ENCODE measurements at regions not wholly inside any gene's neighbourhood (a gene's known extent, or its start where the extent isn't known, plus 50 kb on each side); places are given as distances from the start of the nearest gene placed in this dataset.
"Not testable (repeated sequence)": the region's sequence is repeated elsewhere in the genome, so short reads cannot be mapped to it uniquely, and the experiment has no call there.

DNA sequence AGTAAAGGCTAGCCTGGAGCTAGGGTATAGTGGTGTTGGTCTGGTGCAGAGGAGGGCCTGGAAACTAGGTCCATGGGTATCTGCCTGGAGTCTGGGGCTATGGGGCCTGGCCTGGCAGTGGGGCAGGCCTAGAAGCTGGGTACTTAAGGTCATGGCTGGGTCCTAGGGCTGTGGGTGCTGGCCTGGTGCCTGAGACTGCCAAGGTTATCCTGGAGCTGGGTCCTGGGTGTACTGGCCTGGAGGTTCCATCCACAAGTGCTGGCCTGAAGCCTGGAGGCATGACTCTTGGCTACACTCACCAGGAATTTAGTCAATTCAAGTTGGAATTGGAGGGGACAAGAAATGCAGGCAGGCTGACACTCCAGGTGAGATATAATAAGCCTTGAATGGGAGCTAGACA, 108.4 kb upstream of the ZCCHC13 start:
- DNase-seq (no peak), ATAC-seq (no peak)
- TF ChIP-seq, protein P1, sequence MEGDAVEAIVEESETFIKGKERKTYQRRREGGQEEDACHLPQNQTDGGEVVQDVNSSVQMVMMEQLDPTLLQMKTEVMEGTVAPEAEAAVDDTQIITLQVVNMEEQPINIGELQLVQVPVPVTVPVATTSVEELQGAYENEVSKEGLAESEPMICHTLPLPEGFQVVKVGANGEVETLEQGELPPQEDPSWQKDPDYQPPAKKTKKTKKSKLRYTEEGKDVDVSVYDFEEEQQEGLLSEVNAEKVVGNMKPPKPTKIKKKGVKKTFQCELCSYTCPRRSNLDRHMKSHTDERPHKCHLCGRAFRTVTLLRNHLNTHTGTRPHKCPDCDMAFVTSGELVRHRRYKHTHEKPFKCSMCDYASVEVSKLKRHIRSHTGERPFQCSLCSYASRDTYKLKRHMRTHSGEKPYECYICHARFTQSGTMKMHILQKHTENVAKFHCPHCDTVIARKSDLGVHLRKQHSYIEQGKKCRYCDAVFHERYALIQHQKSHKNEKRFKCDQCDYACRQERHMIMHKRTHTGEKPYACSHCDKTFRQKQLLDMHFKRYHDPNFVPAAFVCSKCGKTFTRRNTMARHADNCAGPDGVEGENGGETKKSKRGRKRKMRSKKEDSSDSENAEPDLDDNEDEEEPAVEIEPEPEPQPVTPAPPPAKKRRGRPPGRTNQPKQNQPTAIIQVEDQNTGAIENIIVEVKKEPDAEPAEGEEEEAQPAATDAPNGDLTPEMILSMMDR (IDR thresholded peaks at IDR 0.05 in 4 of 5, conservative IDR thresholded peaks at IDR 0.05 in 1 of 5) = no peak
- no peak for TF ChIP-seq POLR2A (IDR thresholded peaks at IDR 0.05)
- no peak overlapping the region for H3K4me3 ChIP-seq
- H3K27me3 ChIP-seq = no peaks in the 10 kb centered on the region
- H3K36me3 ChIP-seq = no peaks in the 10 kb centered on the region
- no peak overlapping the region for H3K27ac ChIP-seq
- intact Hi-C loops (cut with DNase I; ENCODE audit: low total_unique reads) (no loop called here), in situ Hi-C loops (cut with MboI; ENCODE audit: low sequenced_read_pairs in 4 of 4) (no loop called here)
- H3K9me3 ChIP-seq = no peaks in the 10 kb centered on the region
- no peaks in the 10 kb centered on the region for H3K4me1 ChIP-seq

DNA sequence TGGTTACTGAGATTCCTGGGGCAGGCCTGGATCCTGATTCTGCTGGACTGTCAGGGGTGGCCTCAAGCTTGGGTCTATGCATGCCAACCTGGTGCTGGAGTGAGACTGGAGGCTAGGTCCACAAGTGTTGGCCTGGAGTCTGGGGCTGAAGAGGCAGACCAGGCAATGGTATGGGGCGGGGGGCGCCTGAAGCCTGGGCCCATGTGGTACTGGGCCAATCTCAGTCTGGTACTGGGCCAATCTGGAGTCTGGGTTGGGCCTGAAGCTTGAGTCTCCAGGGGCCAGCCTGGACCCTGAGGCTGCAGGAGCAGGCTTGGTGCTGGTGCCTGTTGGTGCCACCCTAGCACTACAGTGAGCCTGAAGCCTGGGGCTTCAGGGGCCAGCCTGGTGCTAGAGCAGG, 108.9 kb upstream of the ZCCHC13 start:
- TF ChIP-seq, protein P1 (IDR thresholded peaks at IDR 0.05 in 4 of 5, conservative IDR thresholded peaks at IDR 0.05 in 1 of 5) = no peak
- TF ChIP-seq POLR2A (IDR thresholded peaks at IDR 0.05) = no peak
- in situ Hi-C loops (cut with MboI; ENCODE audit: low sequenced_read_pairs in 4 of 4) = no loop called here

DNA sequence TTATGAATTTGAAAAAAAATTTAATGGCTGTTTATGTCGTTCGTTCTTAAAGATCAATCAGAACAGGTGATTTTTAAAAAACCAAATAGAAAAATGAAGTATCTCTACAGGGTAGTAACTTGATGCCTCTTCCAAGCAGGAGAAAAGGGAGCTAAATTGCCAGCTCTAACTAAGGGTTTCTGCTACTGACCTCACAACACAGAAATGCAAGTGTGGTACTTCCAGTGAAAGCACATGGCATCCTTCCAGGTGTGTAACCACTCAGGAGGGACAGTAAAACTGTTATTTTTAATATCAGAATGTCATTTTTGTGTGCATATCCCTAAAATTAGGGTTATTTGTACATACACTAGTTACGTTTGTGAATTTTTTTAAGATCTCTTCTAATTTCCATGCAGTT, 116.8 kb upstream of the ZCCHC13 start:
- Histone ChIP-seq H3K4me3 (no peak overlapping the region), H3K36me3 (no peaks in the 10 kb centered on the region), H3K4me1 (peaks cover 0 to 4% of the 10 kb centered on the region in 2 donors), H3K27ac (no peak overlapping the region), H3K9me3 (no peaks in the 10 kb centered on the region), H3K27me3 (no peaks in the 10 kb centered on the region)
- TF ChIP-seq, protein P1 (IDR thresholded peaks at IDR 0.05 in 4 of 5, conservative IDR thresholded peaks at IDR 0.05 in 1 of 5) = no peak
- TF ChIP-seq POLR2A (IDR thresholded peaks at IDR 0.05) = no peak
- DNase-seq (no peak), ATAC-seq (no peak)
- intact Hi-C loops (cut with DNase I; ENCODE audit: low total_unique reads) (no loop called here), in situ Hi-C loops (cut with MboI; ENCODE audit: low sequenced_read_pairs in 4 of 4) (no loop called here)

More for the DNA sequence above, 108.9 kb upstream of the ZCCHC13 start:
- Histone ChIP-seq H3K9me3 (no peaks in the 10 kb centered on the region), H3K4me3 (no peak overlapping the region), H3K27me3 (no peaks in the 10 kb centered on the region), H3K4me1 (no peaks in the 10 kb centered on the region), H3K36me3 (no peaks in the 10 kb centered on the region), H3K27ac (no peak overlapping the region)
- intact Hi-C loops (cut with DNase I; ENCODE audit: low total_unique reads) = no loop called here
- DNase-seq (no peak), ATAC-seq (no peak)

DNA sequence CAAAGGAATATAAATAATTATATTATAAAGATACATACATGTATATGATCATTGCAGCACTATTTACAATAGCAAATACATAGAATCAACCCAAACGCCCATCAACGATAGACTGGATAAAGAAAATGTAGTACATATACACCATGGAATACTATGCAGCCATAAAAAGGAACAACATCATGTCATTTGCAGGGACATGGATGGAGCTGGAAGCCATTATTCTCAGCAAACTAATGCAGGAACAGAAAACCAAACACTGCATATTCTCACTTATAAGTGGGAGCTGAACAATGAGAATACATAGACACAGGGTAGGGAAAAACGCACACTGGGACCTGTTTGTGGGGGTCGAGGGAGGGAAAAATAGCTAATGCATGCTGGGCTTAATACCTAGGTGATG, 120.9 kb upstream of the ZCCHC13 start:
- ATAC-seq; in situ Hi-C loops (cut with MboI; ENCODE audit: low sequenced_read_pairs in 4 of 4): not testable (repeated sequence)

DNA sequence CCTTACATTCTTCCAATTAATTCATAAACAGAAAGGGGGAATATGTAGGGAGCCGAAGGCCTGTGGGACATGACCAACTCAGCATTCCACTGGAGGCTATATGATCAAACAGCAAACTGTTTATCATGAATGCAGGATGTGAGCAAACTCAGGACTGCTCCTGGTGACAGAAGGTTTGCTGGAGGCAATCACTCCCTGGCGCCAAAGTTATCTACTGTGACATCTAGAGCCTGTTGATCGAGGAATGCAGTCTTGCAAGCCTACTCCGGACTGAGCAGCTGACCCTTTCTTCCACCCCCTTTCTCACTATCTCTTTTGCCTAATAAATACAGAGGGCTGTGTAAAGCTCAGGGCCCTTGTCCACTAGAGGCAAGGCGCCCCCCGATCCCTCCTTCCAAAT, 122.0 kb upstream of the ZCCHC13 start:
- H3K9me3 ChIP-seq; H3K4me1 ChIP-seq; in situ Hi-C loops (cut with MboI; ENCODE audit: low sequenced_read_pairs in 4 of 4); H3K27me3 ChIP-seq; ATAC-seq; H3K36me3 ChIP-seq; H3K4me3 ChIP-seq; DNase-seq; H3K27ac ChIP-seq; intact Hi-C loops (cut with DNase I; ENCODE audit: low total_unique reads): not testable (repeated sequence)

More for the DNA sequence above, 120.9 kb upstream of the ZCCHC13 start:
- H3K9me3 ChIP-seq; DNase-seq; H3K27ac ChIP-seq; H3K4me1 ChIP-seq; H3K36me3 ChIP-seq; H3K27me3 ChIP-seq; H3K4me3 ChIP-seq; intact Hi-C loops (cut with DNase I; ENCODE audit: low total_unique reads): not testable (repeated sequence)

DNA sequence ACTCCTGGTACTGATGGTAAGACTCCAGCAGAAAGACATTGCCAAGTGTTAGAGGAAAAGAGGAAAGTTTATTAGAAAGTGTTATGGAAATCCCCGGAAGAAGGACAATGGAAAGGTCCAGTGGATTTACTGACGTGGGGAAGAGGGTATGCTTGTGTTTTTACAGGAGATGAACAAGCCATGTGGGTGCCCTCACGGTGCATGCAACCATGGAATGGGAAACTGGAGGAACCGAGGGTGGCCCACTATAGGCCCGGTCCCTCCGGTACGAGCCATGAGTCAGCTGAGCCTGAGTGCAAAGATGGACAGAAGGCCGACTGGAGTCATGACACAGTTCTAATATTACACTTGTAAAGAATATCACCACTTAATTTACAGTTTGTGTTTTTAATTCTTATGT, 123.3 kb upstream of the ZCCHC13 start:
- no peak for ATAC-seq
- Histone ChIP-seq H3K36me3 (no peaks in the 10 kb centered on the region), H3K9me3 (no peaks in the 10 kb centered on the region), H3K27me3 (no peaks in the 10 kb centered on the region), H3K4me3 (no peak overlapping the region), H3K27ac (no peak overlapping the region), H3K4me1 (no peaks in the 10 kb centered on the region)
- no peak for DNase-seq
- in situ Hi-C loops (cut with MboI; ENCODE audit: low sequenced_read_pairs in 4 of 4) = no loop called here
- intact Hi-C loops (cut with DNase I; ENCODE audit: low total_unique reads) = no loop called here
- TF ChIP-seq, protein P1 (IDR thresholded peaks at IDR 0.05 in 4 of 5, conservative IDR thresholded peaks at IDR 0.05 in 1 of 5) = no peak
- TF ChIP-seq POLR2A (IDR thresholded peaks at IDR 0.05) = no peak
